ENCODE measurements at regions not wholly inside any gene's neighbourhood (a gene's known extent, or its start where the extent isn't known, plus 50 kb on each side); places are given as distances from the start of the nearest gene placed in this dataset.

GRCh38 chr9:130782886-130783530, 52.0 kb upstream of the ABL1 start:
- DNase-seq (ENCODE audit: low spot score) = no peak

GRCh38 chr9:130785053-130785452, 50.0 kb upstream of the ABL1 start:
- DNase-seq (ENCODE audit: low spot score) = no peak
